Naive thymus-derived CD8-positive, alpha-beta T cell (primary cell): ENCODE measurements at regions not wholly inside any gene's neighbourhood (a gene's known extent, or its start where the extent isn't known, plus 50 kb on each side); places are given as distances from the start of the nearest gene placed in this dataset.

Experiments used
- ATAC-seq, 2 donors: fragments of 150-1000 bp; cut with Tn5 transposase in 1 of 2; sonication (Bioruptor Pico), chemical (Tn5 transposase) in 1 of 2; 1 replicate in 1 of 2; 2 replicates in 1 of 2; pipeline ENCODE4 v1.10.0; 2021; ENCODE audit warnings: mild to moderate bottlenecking in 2 of 2, moderate library complexity in 2 of 2
- POLR2A ChIA-PET: fragments of 350-600 bp; sonication (Branson Sonifier 250); formaldehyde crosslinking; loops from one replicate; lab custom pipeline; 2021; ENCODE audit warnings: antibody characterized with exemption; lab: Charles Lee
- DNase-seq, 10 donors: peaks; one replicate each; pipeline versions ENCODE4 v3.0.0 to v3.0.0-alpha.2; 2020 to 2022
- H3K27ac Mint-ChIP-seq, 10 donors: one replicate each; pipeline ENCODE4 v1.8.0; 2020 to 2022; ENCODE audit warnings: mild to moderate bottlenecking in 10 of 10, mixed read lengths in 10 of 10, moderate library complexity in 4 of 10, inconsistent platforms in 1 of 10
- H3K27me3 Mint-ChIP-seq, 5 donors: one replicate each; pipeline ENCODE4 v1.8.0; 2021 to 2022; ENCODE audit warnings: mixed read lengths in 5 of 5
- H3K36me3 Mint-ChIP-seq, 3 donors: one replicate each; pipeline ENCODE4 v1.8.0; 2020 to 2022; ENCODE audit warnings: mixed read lengths in 3 of 3, mild to moderate bottlenecking in 2 of 3, inconsistent platforms in 1 of 3
- H3K4me1 Mint-ChIP-seq, 4 donors: one replicate each; pipeline ENCODE4 v1.8.0; 2021 to 2022; ENCODE audit warnings: mixed read lengths in 4 of 4
- H3K4me3 Mint-ChIP-seq, 10 donors: one replicate each; pipeline ENCODE4 v1.8.0; 2020 to 2022; ENCODE audit warnings: mild to moderate bottlenecking in 10 of 10, mixed read lengths in 10 of 10, moderate library complexity in 6 of 10, inconsistent platforms in 1 of 10
- H3K9me3 Mint-ChIP-seq, 9 donors: one replicate each; pipeline ENCODE4 v1.8.0; 2020 to 2022; ENCODE audit warnings: mixed read lengths in 9 of 9, mild to moderate bottlenecking in 3 of 9, inconsistent platforms in 1 of 9, moderate library complexity in 1 of 9

- Mint-ChIP-seq H3K27ac (no peak overlapping the region), H3K36me3 (no peaks in the 10 kb centered on the region), H3K4me3 (no peak overlapping the region), H3K9me3 (no peaks in the 10 kb centered on the region), H3K27me3 (peaks cover 0 to 1% (median 0%) of the 10 kb centered on the region in 5 donors), H3K4me1 (no peaks in the 10 kb centered on the region)
- POLR2A ChIA-PET = no interaction called here
- DNase-seq (no peak), ATAC-seq (no peak)
Observed at GRCh38 chr6:140782941-140783340, 1349.8 kb upstream of the GJE1 start.

- H3K27ac Mint-ChIP-seq = no peak overlapping the region
- no peak overlapping the region for H3K4me3 Mint-ChIP-seq
- ATAC-seq (peak in 1 of 2 donors; percentile 10), DNase-seq (no peak)
- POLR2A ChIA-PET = no interaction called here
- H3K36me3 Mint-ChIP-seq = no peaks in the 10 kb centered on the region
- H3K4me1 Mint-ChIP-seq = no peaks in the 10 kb centered on the region
- no peaks in the 10 kb centered on the region for H3K9me3 Mint-ChIP-seq
- peaks cover 0 to 1% (median 0%) of the 10 kb centered on the region in 5 donors for H3K27me3 Mint-ChIP-seq
Observed at GRCh38 chr6:140779991-140780596, 1352.6 kb upstream of the GJE1 start.

DNA sequence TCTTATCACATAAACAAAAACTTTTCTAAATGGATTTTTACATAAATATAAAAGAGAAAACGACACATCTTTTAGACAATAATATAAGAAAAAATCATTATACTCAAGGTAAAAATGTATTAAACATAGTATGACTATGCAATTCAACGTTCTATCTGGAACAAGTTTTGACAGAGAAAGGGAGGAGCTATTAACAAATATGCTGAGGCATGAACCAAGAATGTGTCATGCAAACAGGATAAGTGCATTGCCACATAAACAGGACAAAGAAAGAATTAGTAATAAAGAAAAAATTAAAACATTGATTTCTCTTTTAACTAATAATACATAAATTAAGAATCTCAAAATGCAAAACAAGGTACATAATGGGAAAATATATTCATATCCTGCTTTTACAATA is 1353.4 kb upstream of the GJE1 start:
- POLR2A ChIA-PET = no interaction called here

DNA sequence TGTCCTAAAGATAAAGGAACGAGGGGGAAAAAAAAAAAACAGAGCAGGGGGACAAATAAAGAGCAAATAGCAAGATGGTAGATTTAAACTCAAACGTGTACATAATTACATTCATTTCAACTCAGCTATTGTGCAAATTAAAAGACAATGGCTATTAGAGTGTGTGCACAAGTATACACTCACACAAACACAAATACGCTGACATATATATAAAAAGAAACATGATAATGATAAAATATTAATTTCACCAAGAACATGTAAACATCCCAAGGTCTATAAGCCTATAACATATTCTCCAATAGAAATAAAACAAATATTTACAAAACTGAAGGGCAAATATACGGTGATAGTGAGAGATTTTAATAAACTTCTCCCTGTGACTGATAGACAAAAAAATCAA is 1354.9 kb upstream of the GJE1 start:
- no peak overlapping the region for H3K27ac Mint-ChIP-seq
- no peak for DNase-seq
- H3K36me3 Mint-ChIP-seq = no peaks in the 10 kb centered on the region
- ATAC-seq = no peak
- no peaks in the 10 kb centered on the region for H3K9me3 Mint-ChIP-seq
- H3K4me1 Mint-ChIP-seq = no peaks in the 10 kb centered on the region
- peaks cover 0 to 2% (median 0%) of the 10 kb centered on the region in 5 donors for H3K27me3 Mint-ChIP-seq
- no peak overlapping the region for H3K4me3 Mint-ChIP-seq
- POLR2A ChIA-PET = no interaction called here

More for the DNA sequence above, 1353.4 kb upstream of the GJE1 start:
- Mint-ChIP-seq H3K27ac (no peak overlapping the region), H3K9me3 (no peaks in the 10 kb centered on the region), H3K27me3 (peaks cover 0 to 2% (median 0%) of the 10 kb centered on the region in 5 donors), H3K4me1 (no peaks in the 10 kb centered on the region), H3K36me3 (no peaks in the 10 kb centered on the region), H3K4me3 (no peak overlapping the region)
- DNase-seq = no peak
- ATAC-seq = no peak

DNA sequence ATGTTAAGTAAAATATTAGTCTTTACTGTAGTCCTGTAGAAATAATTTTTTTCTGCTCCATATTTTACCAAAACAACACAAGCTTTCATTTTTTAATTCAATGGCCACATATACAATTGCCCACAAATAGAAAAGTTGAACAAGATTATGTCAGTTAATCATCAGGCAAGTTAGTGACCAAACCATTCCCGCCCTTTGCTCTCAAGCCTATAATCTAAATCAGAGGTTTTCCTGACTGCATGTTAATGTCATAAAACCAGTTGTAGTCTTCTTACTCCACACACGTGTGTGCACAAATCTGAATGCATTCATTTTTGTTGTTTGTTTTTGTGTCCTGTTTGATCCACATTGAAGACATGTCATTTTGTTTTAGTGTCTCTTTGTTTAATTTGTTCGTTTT is 1357.7 kb upstream of the GJE1 start:
- Mint-ChIP-seq H3K27me3 (peaks cover 0 to 4% (median 0%) of the 10 kb centered on the region in 5 donors), H3K4me1 (no peaks in the 10 kb centered on the region), H3K9me3 (peaks cover 0 to 7% (median 0%) of the 10 kb centered on the region in 9 donors), H3K27ac (no peak overlapping the region), H3K4me3 (no peak overlapping the region), H3K36me3 (no peaks in the 10 kb centered on the region)
- ATAC-seq = no peak
- POLR2A ChIA-PET = no interaction called here
- no peak for DNase-seq

GRCh38 chr6:140774080-140774505 is 1358.6 kb upstream of the GJE1 start:
- Mint-ChIP-seq H3K4me3 (no peak overlapping the region), H3K27me3 (peaks cover 0 to 4% (median 0%) of the 10 kb centered on the region in 5 donors), H3K9me3 (peaks cover 0 to 7% (median 3%) of the 10 kb centered on the region in 9 donors), H3K4me1 (no peaks in the 10 kb centered on the region), H3K36me3 (no peaks in the 10 kb centered on the region), H3K27ac (no peak overlapping the region)
- POLR2A ChIA-PET = no interaction called here
- DNase-seq (no peak), ATAC-seq (no peak)

DNA sequence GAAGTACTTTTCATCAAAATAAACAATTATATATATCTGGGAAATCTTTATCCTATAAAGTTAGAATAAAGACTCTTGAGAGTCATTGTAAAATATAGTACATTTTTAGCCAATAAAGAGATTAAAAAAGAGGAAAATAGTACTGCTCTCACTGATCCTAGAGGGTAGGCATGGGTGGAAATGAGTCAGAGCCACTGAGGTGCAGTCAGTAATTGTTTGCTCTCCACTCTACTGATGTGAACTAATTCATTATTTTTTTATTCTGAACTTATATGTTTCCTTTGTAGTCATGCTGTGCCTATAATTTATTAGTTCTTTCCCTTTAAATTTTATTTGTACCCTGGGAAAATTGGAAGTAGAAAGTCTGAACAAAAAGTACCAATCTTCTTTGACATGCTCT is 1359.4 kb upstream of the GJE1 start:
- no peaks in the 10 kb centered on the region for H3K4me1 Mint-ChIP-seq
- no peak overlapping the region for H3K4me3 Mint-ChIP-seq
- ATAC-seq (no peak), DNase-seq (no peak)
- H3K9me3 Mint-ChIP-seq = peaks cover 0 to 12% (median 4%) of the 10 kb centered on the region in 9 donors
- peaks cover 0 to 4% (median 0%) of the 10 kb centered on the region in 5 donors for H3K27me3 Mint-ChIP-seq
- H3K36me3 Mint-ChIP-seq = no peaks in the 10 kb centered on the region
- POLR2A ChIA-PET = no interaction called here
- H3K27ac Mint-ChIP-seq = no peak overlapping the region

DNA sequence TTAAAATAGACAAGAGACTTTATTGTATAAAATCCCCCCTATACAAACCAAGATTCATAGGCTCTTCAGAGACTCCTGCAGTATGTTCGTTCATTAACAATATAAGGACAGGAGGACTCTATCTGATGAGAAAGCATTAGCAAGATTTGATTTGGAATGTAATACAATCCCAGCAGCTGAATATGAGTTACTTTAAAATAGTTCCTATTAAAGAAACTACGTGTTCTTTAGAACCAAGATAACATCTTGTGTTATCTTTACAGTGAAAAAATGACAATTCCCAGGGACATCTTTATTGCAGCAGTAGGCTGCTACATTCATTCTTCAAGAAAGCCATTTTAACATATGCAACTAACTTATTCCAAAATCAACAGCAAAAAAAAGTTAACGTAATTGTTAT is 1360.1 kb upstream of the GJE1 start:
- no peak overlapping the region for H3K27ac Mint-ChIP-seq
- peaks cover 0 to 17% (median 6%) of the 10 kb centered on the region in 9 donors for H3K9me3 Mint-ChIP-seq
- H3K36me3 Mint-ChIP-seq = no peaks in the 10 kb centered on the region
- no peak for DNase-seq
- H3K4me1 Mint-ChIP-seq = no peaks in the 10 kb centered on the region
- no peak for ATAC-seq
- H3K27me3 Mint-ChIP-seq = peaks cover 0 to 4% (median 0%) of the 10 kb centered on the region in 5 donors
- POLR2A ChIA-PET = no interaction called here
- no peak overlapping the region for H3K4me3 Mint-ChIP-seq

- no peak overlapping the region for H3K4me3 Mint-ChIP-seq
- no peak overlapping the region for H3K27ac Mint-ChIP-seq
- H3K27me3 Mint-ChIP-seq = peaks cover 0 to 2% (median 0%) of the 10 kb centered on the region in 5 donors
- H3K9me3 Mint-ChIP-seq = peaks cover 0 to 20% (median 6%) of the 10 kb centered on the region in 9 donors
- H3K4me1 Mint-ChIP-seq = no peaks in the 10 kb centered on the region
- ATAC-seq (no peak), DNase-seq (no peak)
- H3K36me3 Mint-ChIP-seq = no peaks in the 10 kb centered on the region
- POLR2A ChIA-PET = no interaction called here
Observed at GRCh38 chr6:140768133-140768532, 1364.6 kb upstream of the GJE1 start.

DNA sequence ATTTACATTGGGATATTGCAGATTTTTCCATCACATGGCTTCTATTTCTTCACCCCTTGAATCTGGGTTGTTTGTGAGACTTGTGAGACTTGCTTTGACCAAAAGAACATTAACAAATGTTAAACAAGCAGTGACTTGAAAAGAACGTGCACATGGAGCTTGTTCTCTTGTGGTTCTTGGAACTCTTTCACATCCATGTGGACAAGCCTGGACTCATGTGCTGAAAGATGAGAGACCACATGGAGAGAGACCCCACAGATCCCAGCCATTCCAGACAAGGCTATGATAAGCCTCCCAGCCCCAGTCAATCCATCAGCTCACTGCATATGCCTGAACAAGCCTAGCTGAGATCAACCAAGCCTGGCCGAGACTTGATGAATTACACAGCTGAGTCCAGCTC is 1365.7 kb upstream of the GJE1 start:
- no peak overlapping the region for H3K27ac Mint-ChIP-seq
- H3K36me3 Mint-ChIP-seq = no peaks in the 10 kb centered on the region
- H3K9me3 Mint-ChIP-seq = peaks cover 0 to 20% (median 6%) of the 10 kb centered on the region in 9 donors
- H3K27me3 Mint-ChIP-seq = peaks cover 0 to 2% (median 0%) of the 10 kb centered on the region in 5 donors
- no peak for DNase-seq
- H3K4me3 Mint-ChIP-seq = no peak overlapping the region
- POLR2A ChIA-PET = no interaction called here
- no peaks in the 10 kb centered on the region for H3K4me1 Mint-ChIP-seq
- no peak for ATAC-seq

DNA sequence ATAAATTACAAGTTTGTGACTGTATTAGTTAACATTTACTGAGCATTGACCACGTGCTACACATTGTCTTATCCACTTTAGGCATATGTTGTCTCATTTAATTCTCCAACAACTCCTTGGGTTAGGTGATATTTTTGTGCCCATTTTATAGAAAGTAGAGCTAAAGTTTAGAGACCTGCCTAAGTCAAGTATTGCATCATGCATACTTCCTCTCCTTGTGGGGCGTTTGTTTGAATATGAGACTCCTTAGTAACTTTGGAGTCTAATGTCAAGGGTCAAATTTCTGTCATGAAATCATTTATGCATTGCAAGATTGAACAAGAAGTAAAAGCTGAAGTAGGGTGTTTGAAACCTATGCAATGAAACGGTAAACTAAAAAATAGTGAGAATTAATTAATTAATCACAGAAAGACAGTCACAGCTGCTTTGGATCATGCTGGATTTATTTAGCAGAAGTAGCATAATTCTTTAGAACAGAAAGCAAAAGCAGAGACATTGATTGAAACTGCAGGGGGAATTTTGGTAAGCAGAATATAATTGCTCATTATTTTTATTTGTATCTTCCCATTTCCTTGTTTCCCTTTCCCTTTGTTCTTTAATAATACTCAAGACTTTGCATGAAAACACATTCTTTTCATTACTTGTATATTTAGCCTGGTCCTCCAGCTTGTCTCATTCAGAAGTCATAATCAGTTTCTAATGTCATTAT is 1374.4 kb upstream of the GJE1 start:
- Mint-ChIP-seq H3K27ac (no peak overlapping the region), H3K27me3 (no peaks in the 10 kb centered on the region), H3K36me3 (no peaks in the 10 kb centered on the region), H3K4me3 (no peak overlapping the region), H3K4me1 (no peaks in the 10 kb centered on the region), H3K9me3 (peaks cover 0 to 5% (median 0%) of the 10 kb centered on the region in 9 donors)
- DNase-seq (no peak), ATAC-seq (no peak)
- POLR2A ChIA-PET = no interaction called here

DNA sequence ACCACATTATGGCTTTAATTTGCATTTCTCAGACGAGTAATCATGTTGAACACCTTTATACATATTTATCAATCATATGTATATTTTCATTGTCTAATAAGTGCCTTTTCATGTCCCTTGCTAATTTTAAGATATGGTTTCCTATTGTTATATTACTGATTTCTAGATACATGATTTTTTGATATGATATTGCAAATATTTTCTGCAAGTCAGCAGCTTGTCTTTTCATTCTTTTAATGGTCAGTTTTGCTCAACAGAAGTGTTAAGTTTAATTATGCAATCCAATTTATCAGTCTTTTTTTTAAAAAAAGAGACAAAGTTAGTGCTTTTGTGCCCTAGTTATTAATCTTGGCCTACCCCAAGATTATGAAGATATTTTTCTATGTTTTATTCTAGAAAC is 1377.8 kb upstream of the CITED2 start:
- no peak overlapping the region for H3K27ac Mint-ChIP-seq

GRCh38 chr6:140747114-140747513 is 1372.7 kb upstream of the CITED2 start:
- ATAC-seq (no peak), DNase-seq (no peak)
- H3K27ac Mint-ChIP-seq = no peak overlapping the region
- no peak overlapping the region for H3K4me3 Mint-ChIP-seq
- peaks cover 0 to 9% (median 0%) of the 10 kb centered on the region in 3 donors for H3K36me3 Mint-ChIP-seq
- H3K4me1 Mint-ChIP-seq = no peaks in the 10 kb centered on the region
- H3K27me3 Mint-ChIP-seq = no peaks in the 10 kb centered on the region
- H3K9me3 Mint-ChIP-seq = peaks cover 4 to 30% (median 19%) of the 10 kb centered on the region in 9 donors
- POLR2A ChIA-PET = no interaction called here

More for the DNA sequence above, 1377.8 kb upstream of the CITED2 start:
- POLR2A ChIA-PET = no interaction called here
- Mint-ChIP-seq H3K27me3 (no peaks in the 10 kb centered on the region), H3K36me3 (peaks cover 0 to 6% (median 0%) of the 10 kb centered on the region in 3 donors), H3K4me3 (no peak overlapping the region), H3K9me3 (peaks cover 4 to 29% (median 18%) of the 10 kb centered on the region in 9 donors), H3K4me1 (no peaks in the 10 kb centered on the region)
- no peak for ATAC-seq
- DNase-seq = no peak
